ENCODE measurements at regions not wholly inside any gene's neighbourhood (a gene's known extent, or its start where the extent isn't known, plus 50 kb on each side); places are given as distances from the start of the nearest gene placed in this dataset.

- in situ Hi-C loops (cut with MboI; ENCODE audit: low sequenced_read_pairs) (no loop called here), dilution Hi-C loops (cut with HindIII; ENCODE audit: low sequenced_read_pairs, unreplicated experiment) (no loop called here), intact Hi-C loops (cut with micrococcal nuclease) (no loop called here)
- H4K5ac ChIP-seq (ENCODE audit: low read depth, low read length) = no peak overlapping the region
- H3K36me3 ChIP-seq (ENCODE audit: control insufficient read depth, insufficient read depth, low read length) = no peaks in the 10 kb centered on the region
- H3K79me1 ChIP-seq (ENCODE audit: low read depth in 1 of 2, low read length in 2 of 2) = no peaks in the 10 kb centered on the region
- ATAC-seq (ENCODE audit: low read depth) = no peak
- CTCF ChIA-PET = no interaction called here
- 0 out of 2 replicates have a peak, but pooled peaks cover 3% of the 10 kb centered on the region for H3K9me1 ChIP-seq (ENCODE audit: insufficient read depth, low read length)
- WGBS, 2 experiments (ENCODE audit: extremely low coverage in 2 of 2, insufficient read length in 1 of 2) = no CpG with 5 or more reads among the region's 3 CpGs
- POLR2A ChIA-PET (ENCODE audit: unreplicated experiment) = no interaction called here
- no peak overlapping the region for H3K56ac ChIP-seq (ENCODE audit: extremely low read depth, insufficient read depth, low read length)
- H3K4me1 ChIP-seq (ENCODE audit: control insufficient read depth, insufficient read depth, low read length) = no peaks in the 10 kb centered on the region
- H3K27me3 ChIP-seq (ENCODE audit: control insufficient read depth, insufficient read depth, low read length) = peaks cover 5% of the 10 kb centered on the region
- no peak overlapping the region for H3K27ac ChIP-seq (ENCODE audit: insufficient read depth, low read length)
- no peak overlapping the region for H3K9ac ChIP-seq (ENCODE audit: low read depth, low read length)
- H4K20me1 ChIP-seq (ENCODE audit: insufficient read depth, low read length) = no peaks in the 10 kb centered on the region
- H3K4me2 ChIP-seq (ENCODE audit: low read depth, low read length) = no peak overlapping the region
- no peak overlapping the region for H3K18ac ChIP-seq (ENCODE audit: low read depth, low read length)
- H2AK5ac ChIP-seq (ENCODE audit: low read depth, low read length) = no peak overlapping the region
- H3K9me3 ChIP-seq (ENCODE audit: control insufficient read depth, insufficient read depth, low read length) = no peaks in the 10 kb centered on the region
- no peak overlapping the region for H2BK15ac ChIP-seq (ENCODE audit: low read depth, low read length)
- no peak overlapping the region for H2AFZ ChIP-seq (replicated peaks; ENCODE audit: low read length, poor library complexity)
- H2BK20ac ChIP-seq (ENCODE audit: low read depth, low read length) = no peak overlapping the region
- H2BK5ac ChIP-seq (ENCODE audit: low read depth, low read length, poor library complexity, severe bottlenecking) = no peak overlapping the region
- no peak overlapping the region for H3K23ac ChIP-seq (ENCODE audit: low read depth, low read length)
- H3K14ac ChIP-seq (replicated peaks; ENCODE audit: low read depth, low read length) = no peak overlapping the region
- H2BK120ac ChIP-seq (ENCODE audit: low read depth, low read length) = no peak overlapping the region
- no peak overlapping the region for H4K8ac ChIP-seq (ENCODE audit: low read depth in 2 of 2, low read length in 2 of 2)
- H2AK9ac ChIP-seq (replicated peaks; ENCODE audit: low read depth, low read length, poor library complexity) = no peak overlapping the region
- no peak overlapping the region for H3K4me3 ChIP-seq (ENCODE audit: insufficient read depth, low read depth, low read length)
- no peak overlapping the region for H3K4ac ChIP-seq (ENCODE audit: low read depth, low read length)
- BruUV-seq (replicated peaks) = no TSS peak
- DNase-seq = no peak
- no peak overlapping the region for H4K91ac ChIP-seq (ENCODE audit: insufficient read depth, low read depth, low read length)
- TF ChIP-seq MXI1 (IDR thresholded peaks at IDR 0.05; ENCODE audit: borderline replicate concordance, low read depth, low read length) (no peak), RAD21 (IDR thresholded peaks at IDR 0.05; ENCODE audit: low read length) (no peak), CHD1 (IDR thresholded peaks at IDR 0.05; ENCODE audit: low read depth, low read length) (no peak), RCOR1 (IDR thresholded peaks at IDR 0.05; ENCODE audit: insufficient replicate concordance, low read length) (no peak), FOS (IDR thresholded peaks at IDR 0.05; ENCODE audit: low read depth, low read length) (no peak), NFE2L2 (IDR thresholded peaks at IDR 0.05; ENCODE audit: low read depth, low read length) (no peak), SMC3 (IDR thresholded peaks at IDR 0.05; ENCODE audit: low read depth, low read length) (no peak), BHLHE40 (IDR thresholded peaks at IDR 0.05; ENCODE audit: low read depth, low read length) (no peak), MAFK (IDR thresholded peaks at IDR 0.05; ENCODE audit: low read depth, low read length) (no peak), POLR2A (IDR thresholded peaks at IDR 0.05; ENCODE audit: low read depth, low read length) (no peak), USF2 (IDR thresholded peaks at IDR 0.05; ENCODE audit: low read depth, low read length) (no peak), CEBPB (IDR thresholded peaks at IDR 0.05; ENCODE audit: low read depth, low read length) (no peak), MAZ (IDR thresholded peaks at IDR 0.05; ENCODE audit: borderline replicate concordance, low read depth, low read length) (no peak), ELK1 (IDR thresholded peaks at IDR 0.05; ENCODE audit: borderline replicate concordance, low read depth, low read length) (no peak), RFX5 (IDR thresholded peaks at IDR 0.05; ENCODE audit: low read depth, low read length) (no peak), CTCF (conservative IDR thresholded peaks at IDR 0.05; ENCODE audit: low read depth, low read length) (no peak)
These were observed 50.2 kb upstream of the ATP1A1 start for GRCh38 chr1:116322752-116323405.
